Activated CD8-positive, alpha-beta T cell treated with anti-CD3 and anti-CD28 coated beads, Interleukin-2, amount 10 ng/mL, durations not matched to agents 7 days and 5 days (primary cell): ENCODE measurements at regions not wholly inside any gene's neighbourhood (a gene's known extent, or its start where the extent isn't known, plus 50 kb on each side); places are given as distances from the start of the nearest gene placed in this dataset.
"Not testable (repeated sequence)": the region's sequence is repeated elsewhere in the genome, so short reads cannot be mapped to it uniquely, and the experiment has no call there.

ENCODE experiments used
- ATAC-seq: fragments of 150-1000 bp; cut with Tn5 transposase; one replicate; pipeline ENCODE4 v1.10.0; 2021; ENCODE audit warnings: moderate library complexity
- CTCF ChIA-PET: fragments of 350-600 bp; sonication (Branson Sonifier 250); formaldehyde crosslinking; loops from one replicate; lab custom pipeline; 2021; ENCODE audit warnings: antibody characterized with exemption; lab: Charles Lee
- POLR2A ChIA-PET: fragments of 350-600 bp; sonication (Branson Sonifier 250); formaldehyde crosslinking; loops from one replicate; lab custom pipeline; 2021; ENCODE audit warnings: antibody characterized with exemption; lab: Charles Lee
- DNase-seq: peaks from one replicate; pipeline ENCODE4 v3.0.0-alpha.2; 2020
- H3K27ac Mint-ChIP-seq: one replicate; pipeline ENCODE4 v1.8.0; 2021; ENCODE audit warnings: mild to moderate bottlenecking, mixed read lengths
- H3K27me3 Mint-ChIP-seq: one replicate; pipeline ENCODE4 v1.8.0; 2021; ENCODE audit warnings: low read depth, mixed read lengths
- H3K36me3 Mint-ChIP-seq: one replicate; pipeline ENCODE4 v1.8.0; 2021; ENCODE audit warnings: low read depth, mixed read lengths
- H3K4me1 Mint-ChIP-seq: one replicate; pipeline ENCODE4 v1.8.0; 2021; ENCODE audit warnings: low read depth, mixed read lengths
- H3K4me3 Mint-ChIP-seq: one replicate; pipeline ENCODE4 v1.8.0; 2021; ENCODE audit warnings: mild to moderate bottlenecking, mixed read lengths
- H3K9me3 Mint-ChIP-seq: one replicate; pipeline ENCODE4 v1.8.0; 2022; ENCODE audit warnings: mixed read lengths; ENCODE audit not compliant: insufficient read depth

GRCh38 chr9:33661176-33661575 is 134.2 kb upstream of the PRSS3 start:
- POLR2A ChIA-PET: no interaction called here
- peaks cover 37% of the 10 kb centered on the region for H3K27me3 Mint-ChIP-seq
- no peak overlapping the region for H3K27ac Mint-ChIP-seq
- H3K4me1 Mint-ChIP-seq: no peaks in the 10 kb centered on the region
- ATAC-seq (no peak), DNase-seq (no peak)
- no peaks in the 10 kb centered on the region for H3K9me3 Mint-ChIP-seq
- H3K4me3 Mint-ChIP-seq: no peak overlapping the region
- CTCF ChIA-PET: interaction anchor here (1.3 kb wide), 1 partner anchor 45 kb away, joined by 3 read pairs; no protein-coding TSS in a partner anchor
- no peaks in the 10 kb centered on the region for H3K36me3 Mint-ChIP-seq

- ATAC-seq: no peak
- POLR2A ChIA-PET: no interaction called here
- CTCF ChIA-PET: no interaction called here
Observed at GRCh38 chr9:33662871-33663270, 132.5 kb upstream of the PRSS3 start.

GRCh38 chr9:33676194-33676745 is 119.1 kb upstream of the PRSS3 start:
- DNase-seq, H3K9me3 Mint-ChIP-seq, POLR2A ChIA-PET, H3K36me3 Mint-ChIP-seq, ATAC-seq, H3K27ac Mint-ChIP-seq, H3K4me1 Mint-ChIP-seq: not testable (repeated sequence)
- CTCF ChIA-PET: interaction anchor here (1.4 kb wide), 1 partner anchor 52 kb away, joined by 4 read pairs; no protein-coding TSS in a partner anchor
- H3K4me3 Mint-ChIP-seq: peak overlapping the region; percentile 52
- peaks cover 77% of the 10 kb centered on the region for H3K27me3 Mint-ChIP-seq

More at GRCh38 chr9:33662871-33663270, 132.5 kb upstream of the PRSS3 start:
- no peak for DNase-seq
- Mint-ChIP-seq H3K9me3 (no peaks in the 10 kb centered on the region), H3K4me3 (no peak overlapping the region), H3K27ac (no peak overlapping the region), H3K27me3 (peaks cover 37% of the 10 kb centered on the region), H3K36me3 (no peaks in the 10 kb centered on the region), H3K4me1 (no peaks in the 10 kb centered on the region)

- H3K27ac Mint-ChIP-seq: no peak overlapping the region
Observed at GRCh38 chr9:33676746-33677505, 118.4 kb upstream of the PRSS3 start.

GRCh38 chr9:33677506-33677809 is 117.9 kb upstream of the PRSS3 start:
- Mint-ChIP-seq H3K36me3 (no peaks in the 10 kb centered on the region), H3K9me3 (no peaks in the 10 kb centered on the region), H3K4me3 (peak overlapping the region; percentile 80), H3K27ac (no peak overlapping the region), H3K27me3 (peaks cover 75% of the 10 kb centered on the region), H3K4me1 (peaks cover 7% of the 10 kb centered on the region)
- no peak for DNase-seq
- ChIA-PET POLR2A (no interaction called here), CTCF (interaction anchor here (1.4 kb wide), 1 partner anchor 53 kb away, joined by 4 read pairs; no protein-coding TSS in a partner anchor)
- ATAC-seq: no peak

More at GRCh38 chr9:33676746-33677505, 118.4 kb upstream of the PRSS3 start:
- H3K27me3 Mint-ChIP-seq: peaks cover 73% of the 10 kb centered on the region
- H3K4me3 Mint-ChIP-seq: peak overlapping the region; percentile 80
- ATAC-seq (peak; percentile 84), DNase-seq (peak; percentile 30)
- peaks cover 7% of the 10 kb centered on the region for H3K4me1 Mint-ChIP-seq
- H3K36me3 Mint-ChIP-seq: no peaks in the 10 kb centered on the region
- no peaks in the 10 kb centered on the region for H3K9me3 Mint-ChIP-seq
- POLR2A ChIA-PET: no interaction called here
- CTCF ChIA-PET: interaction anchor here (1.4 kb wide), 1 partner anchor 53 kb away, joined by 4 read pairs; no protein-coding TSS in a partner anchor

GRCh38 chr9:33677961-33678360 is 117.4 kb upstream of the PRSS3 start:
- POLR2A ChIA-PET: no interaction called here
- Mint-ChIP-seq H3K9me3 (no peaks in the 10 kb centered on the region), H3K4me1 (peaks cover 7% of the 10 kb centered on the region), H3K27ac (no peak overlapping the region), H3K4me3 (no peak overlapping the region), H3K36me3 (no peaks in the 10 kb centered on the region), H3K27me3 (peaks cover 77% of the 10 kb centered on the region)
- CTCF ChIA-PET: interaction anchor here (0.9 to 1.4 kb wide), 2 partner anchors 44 to 54 kb away, joined by 3 to 4 read pairs; no protein-coding TSS in a partner anchor
- ATAC-seq: no peak
- no peak for DNase-seq

GRCh38 chr9:33682551-33682950 is 112.8 kb upstream of the PRSS3 start:
- no peak overlapping the region for H3K27ac Mint-ChIP-seq
- H3K36me3 Mint-ChIP-seq: no peaks in the 10 kb centered on the region
- H3K4me1 Mint-ChIP-seq: no peaks in the 10 kb centered on the region
- DNase-seq: no peak
- ATAC-seq: no peak
- ChIA-PET CTCF (interaction anchor here (1.3 kb wide), 1 partner anchor 59 kb away, joined by 7 read pairs; no protein-coding TSS in a partner anchor), POLR2A (no interaction called here)
- peaks cover 64% of the 10 kb centered on the region for H3K27me3 Mint-ChIP-seq
- no peaks in the 10 kb centered on the region for H3K9me3 Mint-ChIP-seq
- no peak overlapping the region for H3K4me3 Mint-ChIP-seq

- no peaks in the 10 kb centered on the region for H3K9me3 Mint-ChIP-seq
- no peaks in the 10 kb centered on the region for H3K36me3 Mint-ChIP-seq
- no peak overlapping the region for H3K27ac Mint-ChIP-seq
- ChIA-PET POLR2A (no interaction called here), CTCF (no interaction called here)
- H3K4me1 Mint-ChIP-seq: no peaks in the 10 kb centered on the region
- H3K27me3 Mint-ChIP-seq: peaks cover 63% of the 10 kb centered on the region
- H3K4me3 Mint-ChIP-seq: no peak overlapping the region
- DNase-seq (no peak), ATAC-seq (no peak)
Observed at GRCh38 chr9:33684831-33685230, 110.5 kb upstream of the PRSS3 start.

GRCh38 chr9:33686942-33687341 is 108.4 kb upstream of the PRSS3 start:
- ChIA-PET CTCF (no interaction called here), POLR2A (no interaction called here)
- Mint-ChIP-seq H3K9me3 (no peaks in the 10 kb centered on the region), H3K4me1 (peaks cover 6% of the 10 kb centered on the region), H3K4me3 (no peak overlapping the region), H3K27ac (no peak overlapping the region), H3K27me3 (peaks cover 51% of the 10 kb centered on the region), H3K36me3 (no peaks in the 10 kb centered on the region)
- DNase-seq: no peak
- no peak for ATAC-seq

- no peak overlapping the region for H3K27ac Mint-ChIP-seq
Observed at GRCh38 chr9:33687779-33688178, 107.6 kb upstream of the PRSS3 start.

GRCh38 chr9:33690143-33690933 is 105.0 kb upstream of the PRSS3 start:
- DNase-seq (no peak), ATAC-seq (no peak)
- H3K27ac Mint-ChIP-seq: no peak overlapping the region
- peaks cover 8% of the 10 kb centered on the region for H3K4me1 Mint-ChIP-seq
- H3K9me3 Mint-ChIP-seq: no peaks in the 10 kb centered on the region
- CTCF ChIA-PET: interaction anchor here (2.2 kb wide), 1 partner anchor 31 kb away, joined by 11 read pairs; no protein-coding TSS in a partner anchor
- no peaks in the 10 kb centered on the region for H3K36me3 Mint-ChIP-seq
- peaks cover 43% of the 10 kb centered on the region for H3K27me3 Mint-ChIP-seq
- POLR2A ChIA-PET: no interaction called here
- no peak overlapping the region for H3K4me3 Mint-ChIP-seq

More at GRCh38 chr9:33687779-33688178, 107.6 kb upstream of the PRSS3 start:
- Mint-ChIP-seq H3K4me1 (peaks cover 6% of the 10 kb centered on the region), H3K27me3 (peaks cover 49% of the 10 kb centered on the region), H3K9me3 (no peaks in the 10 kb centered on the region), H3K4me3 (no peak overlapping the region), H3K36me3 (no peaks in the 10 kb centered on the region)
- ChIA-PET POLR2A (no interaction called here), CTCF (no interaction called here)
- ATAC-seq (no peak), DNase-seq (no peak)
